Loucy (cell line): ENCODE measurements at regions not wholly inside any gene's neighbourhood (a gene's known extent, or its start where the extent isn't known, plus 50 kb on each side); places are given as distances from the start of the nearest gene placed in this dataset.

Experiments used
- H2AFZ ChIP-seq: fragments of 200-600 bp; sonication (generic); 2 replicates; pipeline ENCODE4 v1.6.0; 2016; ENCODE audit warnings: antibody characterized with exemption, mild to moderate bottlenecking, low read length, moderate library complexity
- H3F3A ChIP-seq: fragments of 200-600 bp; 2 replicates; pipeline ENCODE4 v1.6.0; 2016; ENCODE audit warnings: antibody characterized with exemption, low read depth, mild to moderate bottlenecking
- H3K27me3 ChIP-seq: fragments of 200-600 bp; sonication (generic); 2 replicates; pipeline ENCODE4 v1.6.1; 2014; ENCODE audit warnings: low read length, mild to moderate bottlenecking; ENCODE audit not compliant: insufficient read depth, poor library complexity, severe bottlenecking
- H3K36me3 ChIP-seq: fragments of 200-600 bp; sonication (generic); 2 replicates; pipeline ENCODE4 v1.6.1; 2016; ENCODE audit warnings: low read length; ENCODE audit not compliant: insufficient read depth
- H3K4me1 ChIP-seq: fragments of 200-600 bp; sonication (generic); 2 replicates; pipeline ENCODE4 v1.5.1; 2014; ENCODE audit warnings: low read length, mild to moderate bottlenecking; ENCODE audit not compliant: insufficient read depth, poor library complexity, severe bottlenecking
- H3K4me2 ChIP-seq: fragments of 200-600 bp; sonication (generic); 2 replicates; pipeline ENCODE4 v1.6.0; 2014; ENCODE audit warnings: antibody characterized with exemption, low read length, low read depth, mild to moderate bottlenecking; ENCODE audit not compliant: poor library complexity, severe bottlenecking
- H3K4me3 ChIP-seq: fragments of 200-600 bp; sonication (generic); 2 replicates; pipeline ENCODE4 v1.5.1; 2014; ENCODE audit warnings: low read length, mild to moderate bottlenecking, mixed read lengths; ENCODE audit not compliant: poor library complexity, severe bottlenecking
- H3K79me2 ChIP-seq: fragments of 200-600 bp; sonication (generic); 2 replicates; pipeline ENCODE4 v1.6.1; 2014; ENCODE audit warnings: low read length; ENCODE audit not compliant: insufficient read depth
- H3K9ac ChIP-seq: fragments of 200-600 bp; sonication (generic); 2 replicates; pipeline ENCODE4 v1.6.0; 2014; ENCODE audit warnings: mild to moderate bottlenecking, low read depth, low read length, moderate library complexity; ENCODE audit not compliant: poor library complexity, severe bottlenecking
- H3K9me2 ChIP-seq: fragments of 200-600 bp; sonication (generic); replicated peaks from 2 replicates; pipeline ENCODE4 v1.6.1; 2016; ENCODE audit warnings: low read depth, low read length, mixed read lengths
- H3K9me3 ChIP-seq: fragments of 200-600 bp; sonication (generic); 2 replicates; pipeline ENCODE4 v1.6.1; 2014; ENCODE audit warnings: mild to moderate bottlenecking, antibody characterized with exemption, low read length, low read depth; ENCODE audit not compliant: insufficient read depth
- H4K20me1 ChIP-seq: fragments of 200-600 bp; sonication (generic); 2 replicates; pipeline ENCODE4 v1.6.0; 2014; ENCODE audit warnings: antibody characterized with exemption, low read length, mild to moderate bottlenecking; ENCODE audit not compliant: insufficient read depth, poor library complexity, severe bottlenecking
- EZH2phosphoT487 ChIP-seq: fragments of 200-600 bp; IDR thresholded peaks from 2 replicates; pipeline ENCODE4 v1.6.1; 2018; ENCODE audit warnings: antibody characterized with exemption, mild to moderate bottlenecking, moderate library complexity, borderline replicate concordance
- TF ChIP-seq, protein P1 (sequence below): fragments of 200-600 bp; sonication (generic); conservative IDR thresholded peaks from 2 replicates; pipeline ENCODE4 v1.5.1; 2014; ENCODE audit warnings: mild to moderate bottlenecking, antibody characterized with exemption, low read length

DNA sequence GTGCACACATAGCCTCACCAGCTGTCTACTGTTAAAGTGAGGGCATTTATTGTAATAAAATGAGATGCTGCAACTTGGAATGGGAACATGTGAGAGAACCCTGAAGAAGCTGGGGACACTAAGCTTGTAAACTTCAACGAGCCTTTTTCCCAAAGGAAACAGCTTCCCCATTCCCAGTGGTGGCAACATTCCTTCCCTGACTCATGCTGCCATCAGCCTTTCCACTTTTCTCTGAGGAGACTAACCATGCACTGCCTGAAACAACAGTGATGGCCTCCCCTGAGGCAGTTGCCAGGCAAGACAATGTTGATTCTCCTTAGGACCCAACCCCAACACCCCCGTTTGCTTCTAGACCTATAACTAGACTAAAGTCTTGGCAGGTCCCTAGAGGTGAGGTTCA lies 928.3 kb downstream of the GLUD2 start:
- no peaks in the 10 kb centered on the region for H3K4me1 ChIP-seq
- no peaks in the 10 kb centered on the region for H3K9me2 ChIP-seq
- no peaks in the 10 kb centered on the region for H3F3A ChIP-seq
- no peak overlapping the region for H3K9ac ChIP-seq
- H3K27me3 ChIP-seq = no peaks in the 10 kb centered on the region
- no peak overlapping the region for H3K4me2 ChIP-seq
- H3K36me3 ChIP-seq = no peaks in the 10 kb centered on the region
- no peak for TF ChIP-seq EZH2phosphoT487
- TF ChIP-seq, protein P1, sequence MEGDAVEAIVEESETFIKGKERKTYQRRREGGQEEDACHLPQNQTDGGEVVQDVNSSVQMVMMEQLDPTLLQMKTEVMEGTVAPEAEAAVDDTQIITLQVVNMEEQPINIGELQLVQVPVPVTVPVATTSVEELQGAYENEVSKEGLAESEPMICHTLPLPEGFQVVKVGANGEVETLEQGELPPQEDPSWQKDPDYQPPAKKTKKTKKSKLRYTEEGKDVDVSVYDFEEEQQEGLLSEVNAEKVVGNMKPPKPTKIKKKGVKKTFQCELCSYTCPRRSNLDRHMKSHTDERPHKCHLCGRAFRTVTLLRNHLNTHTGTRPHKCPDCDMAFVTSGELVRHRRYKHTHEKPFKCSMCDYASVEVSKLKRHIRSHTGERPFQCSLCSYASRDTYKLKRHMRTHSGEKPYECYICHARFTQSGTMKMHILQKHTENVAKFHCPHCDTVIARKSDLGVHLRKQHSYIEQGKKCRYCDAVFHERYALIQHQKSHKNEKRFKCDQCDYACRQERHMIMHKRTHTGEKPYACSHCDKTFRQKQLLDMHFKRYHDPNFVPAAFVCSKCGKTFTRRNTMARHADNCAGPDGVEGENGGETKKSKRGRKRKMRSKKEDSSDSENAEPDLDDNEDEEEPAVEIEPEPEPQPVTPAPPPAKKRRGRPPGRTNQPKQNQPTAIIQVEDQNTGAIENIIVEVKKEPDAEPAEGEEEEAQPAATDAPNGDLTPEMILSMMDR = no peak
- no peaks in the 10 kb centered on the region for H3K9me3 ChIP-seq
- no peaks in the 10 kb centered on the region for H4K20me1 ChIP-seq
- no peaks in the 10 kb centered on the region for H3K79me2 ChIP-seq
- H2AFZ ChIP-seq = no peak overlapping the region
- no peak overlapping the region for H3K4me3 ChIP-seq

DNA sequence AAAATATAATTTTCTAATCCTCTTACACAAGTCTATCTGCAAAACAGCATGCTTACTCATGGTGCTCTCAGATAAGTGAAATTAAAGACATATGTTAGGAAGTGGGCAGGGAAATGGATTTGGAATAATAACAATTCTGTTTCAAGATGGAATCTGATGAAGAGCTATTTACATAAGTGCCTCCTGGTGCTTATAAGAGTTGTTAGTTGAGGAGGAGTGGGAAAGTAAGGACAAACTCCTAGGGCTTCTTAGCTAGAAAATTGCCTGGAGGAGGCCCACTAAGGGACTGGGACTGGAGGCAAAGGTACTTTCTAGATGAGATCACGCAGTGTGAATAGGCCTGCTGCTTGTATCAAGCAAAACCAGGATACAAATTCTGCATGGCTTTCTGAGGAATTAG lies 939.8 kb downstream of the GLUD2 start:
- TF ChIP-seq EZH2phosphoT487 = no peak
- TF ChIP-seq, protein P1 = no peak
- no peaks in the 10 kb centered on the region for H3K79me2 ChIP-seq

DNA sequence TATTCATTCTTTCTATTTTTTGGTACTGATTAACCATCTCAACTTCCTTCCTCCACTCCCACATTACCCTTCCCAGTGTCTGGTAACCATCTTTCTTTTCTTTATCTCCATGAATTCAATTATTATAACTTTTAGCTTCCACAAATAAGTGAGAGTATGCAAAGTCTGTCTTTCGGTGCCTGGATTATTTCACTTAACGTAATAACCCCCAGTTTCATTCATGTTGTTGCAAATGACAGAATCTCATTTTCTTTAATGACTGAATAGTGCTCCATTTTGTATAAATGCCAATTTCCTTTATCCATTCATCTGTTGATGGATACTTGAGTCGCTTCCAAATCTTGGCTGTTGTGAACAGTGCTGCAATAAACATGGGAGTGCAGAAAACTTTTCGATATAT lies 940.4 kb downstream of the GLUD2 start:
- TF ChIP-seq EZH2phosphoT487 = no peak
- TF ChIP-seq, protein P1 = no peak

More for the DNA sequence above, 939.8 kb downstream of the GLUD2 start:
- Histone ChIP-seq H3F3A (no peaks in the 10 kb centered on the region), H3K27me3 (no peaks in the 10 kb centered on the region), H2AFZ (no peak overlapping the region), H3K4me2 (no peak overlapping the region), H3K36me3 (no peaks in the 10 kb centered on the region), H3K9ac (no peak overlapping the region), H3K9me2 (no peaks in the 10 kb centered on the region), H3K4me3 (no peak overlapping the region), H4K20me1 (no peaks in the 10 kb centered on the region), H3K4me1 (no peaks in the 10 kb centered on the region), H3K9me3 (no peaks in the 10 kb centered on the region)

More for the DNA sequence above, 940.4 kb downstream of the GLUD2 start:
- Histone ChIP-seq H3K4me2 (no peak overlapping the region), H3K79me2 (no peaks in the 10 kb centered on the region), H3K27me3 (no peaks in the 10 kb centered on the region), H3F3A (no peaks in the 10 kb centered on the region), H3K36me3 (no peaks in the 10 kb centered on the region), H3K9me3 (no peaks in the 10 kb centered on the region), H3K4me1 (no peaks in the 10 kb centered on the region), H3K9ac (no peak overlapping the region), H2AFZ (no peak overlapping the region), H3K9me2 (no peaks in the 10 kb centered on the region), H3K4me3 (no peak overlapping the region), H4K20me1 (no peaks in the 10 kb centered on the region)
